ENCODE measurements at regions not wholly inside any gene's neighbourhood (a gene's known extent, or its start where the extent isn't known, plus 50 kb on each side); places are given as distances from the start of the nearest gene placed in this dataset.

GRCh38 chr15:58286523-58286922 lies 145.3 kb upstream of the LIPC start:
- Histone ChIP-seq H3K36me3 (no peaks in the 10 kb centered on the region), H3K27me3 (no peaks in the 10 kb centered on the region), H3K4me1 (no peaks in the 10 kb centered on the region), H3K27ac (no peak overlapping the region), H3K9me3 (no peaks in the 10 kb centered on the region), H3K4me3 (no peak overlapping the region)
- intact Hi-C loops (cut with DNase I) = no loop called here
- no peak for TF ChIP-seq CTCF (IDR thresholded peaks at IDR 0.05)
- no peak for DNase-seq (ENCODE audit: low spot score in 2 of 2)

- Histone ChIP-seq H3K27me3 (no peaks in the 10 kb centered on the region), H3K36me3 (no peaks in the 10 kb centered on the region), H3K27ac (no peak overlapping the region), H3K9me3 (no peaks in the 10 kb centered on the region), H3K4me1 (no peaks in the 10 kb centered on the region), H3K4me3 (no peak overlapping the region)
- intact Hi-C loops (cut with DNase I) = no loop called here
- TF ChIP-seq CTCF (IDR thresholded peaks at IDR 0.05) = no peak
- DNase-seq (ENCODE audit: low spot score in 2 of 2) = no peak
These were observed 143.9 kb upstream of the LIPC start for GRCh38 chr15:58287891-58288290.

- H3K4me1 ChIP-seq = no peaks in the 10 kb centered on the region
- no peak overlapping the region for H3K4me3 ChIP-seq
- no peaks in the 10 kb centered on the region for H3K27me3 ChIP-seq
- H3K9me3 ChIP-seq = no peaks in the 10 kb centered on the region
- no peak for DNase-seq (ENCODE audit: low spot score in 2 of 2)
- intact Hi-C loops (cut with DNase I) = no loop called here
- H3K36me3 ChIP-seq = no peaks in the 10 kb centered on the region
- no peak for TF ChIP-seq CTCF (IDR thresholded peaks at IDR 0.05)
- no peak overlapping the region for H3K27ac ChIP-seq
These were observed 143.2 kb upstream of the LIPC start for GRCh38 chr15:58288592-58288991.

- DNase-seq (ENCODE audit: low spot score in 2 of 2) = no peak
- Histone ChIP-seq H3K4me1 (no peaks in the 10 kb centered on the region), H3K27me3 (no peaks in the 10 kb centered on the region), H3K27ac (no peak overlapping the region), H3K9me3 (no peaks in the 10 kb centered on the region), H3K36me3 (no peaks in the 10 kb centered on the region), H3K4me3 (no peak overlapping the region)
- no peak for TF ChIP-seq CTCF (IDR thresholded peaks at IDR 0.05)
- intact Hi-C loops (cut with DNase I) = no loop called here
These were observed 139.9 kb upstream of the LIPC start for GRCh38 chr15:58291848-58292247.

GRCh38 chr15:58292751-58293175 lies 139.0 kb upstream of the LIPC start:
- Histone ChIP-seq H3K4me3 (no peak overlapping the region), H3K27ac (no peak overlapping the region), H3K9me3 (no peaks in the 10 kb centered on the region), H3K4me1 (no peaks in the 10 kb centered on the region), H3K36me3 (no peaks in the 10 kb centered on the region), H3K27me3 (no peaks in the 10 kb centered on the region)
- intact Hi-C loops (cut with DNase I) = no loop called here
- no peak for TF ChIP-seq CTCF (IDR thresholded peaks at IDR 0.05)
- DNase-seq (ENCODE audit: low spot score in 2 of 2) = no peak
